ENCODE measurements at regions not wholly inside any gene's neighbourhood (a gene's known extent, or its start where the extent isn't known, plus 50 kb on each side); places are given as distances from the start of the nearest gene placed in this dataset.

- H3K36me3 Mint-ChIP-seq (ENCODE audit: insufficient read depth, unreplicated experiment) = no peaks in the 10 kb centered on the region
- Histone ChIP-seq H3K9me3 (no peaks in the 10 kb centered on the region), H3K27me3 (replicated peaks; ENCODE audit: control insufficient read depth, insufficient read depth, low read length) (no peaks in the 10 kb centered on the region), H3K4me3 (ENCODE audit: low read depth, low read length) (no peak overlapping the region), H3K4me1 (peaks cover 9% of the 10 kb centered on the region), H3K36me3 (ENCODE audit: control insufficient read depth, insufficient read depth, low read length) (no peaks in the 10 kb centered on the region)
- H3K4me3 Mint-ChIP-seq (ENCODE audit: unreplicated experiment) = no peak overlapping the region
- DNase-seq = no peak
- TF ChIP-seq, protein P1, sequence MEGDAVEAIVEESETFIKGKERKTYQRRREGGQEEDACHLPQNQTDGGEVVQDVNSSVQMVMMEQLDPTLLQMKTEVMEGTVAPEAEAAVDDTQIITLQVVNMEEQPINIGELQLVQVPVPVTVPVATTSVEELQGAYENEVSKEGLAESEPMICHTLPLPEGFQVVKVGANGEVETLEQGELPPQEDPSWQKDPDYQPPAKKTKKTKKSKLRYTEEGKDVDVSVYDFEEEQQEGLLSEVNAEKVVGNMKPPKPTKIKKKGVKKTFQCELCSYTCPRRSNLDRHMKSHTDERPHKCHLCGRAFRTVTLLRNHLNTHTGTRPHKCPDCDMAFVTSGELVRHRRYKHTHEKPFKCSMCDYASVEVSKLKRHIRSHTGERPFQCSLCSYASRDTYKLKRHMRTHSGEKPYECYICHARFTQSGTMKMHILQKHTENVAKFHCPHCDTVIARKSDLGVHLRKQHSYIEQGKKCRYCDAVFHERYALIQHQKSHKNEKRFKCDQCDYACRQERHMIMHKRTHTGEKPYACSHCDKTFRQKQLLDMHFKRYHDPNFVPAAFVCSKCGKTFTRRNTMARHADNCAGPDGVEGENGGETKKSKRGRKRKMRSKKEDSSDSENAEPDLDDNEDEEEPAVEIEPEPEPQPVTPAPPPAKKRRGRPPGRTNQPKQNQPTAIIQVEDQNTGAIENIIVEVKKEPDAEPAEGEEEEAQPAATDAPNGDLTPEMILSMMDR (IDR thresholded peaks at IDR 0.05; ENCODE audit: insufficient read depth in 1 of 2, low read depth in 1 of 2, low read length in 1 of 2, severe bottlenecking in 1 of 2, unreplicated experiment in 1 of 2) = no peak
- intact Hi-C loops (cut with micrococcal nuclease; ENCODE audit: unreplicated experiment) = no loop called here
- no TSS peak for BruUV-seq (replicated peaks)
- no peaks in the 10 kb centered on the region for H3K9me3 Mint-ChIP-seq (ENCODE audit: unreplicated experiment)
- no peak overlapping the region for H3K27ac Mint-ChIP-seq (ENCODE audit: unreplicated experiment)
- peaks cover 7% of the 10 kb centered on the region for H3K27me3 Mint-ChIP-seq (ENCODE audit: insufficient read depth, unreplicated experiment)
- POLR2A ChIA-PET = no interaction called here
- peaks cover 6% of the 10 kb centered on the region for H3K4me1 Mint-ChIP-seq (ENCODE audit: low read depth, unreplicated experiment)
- CTCF ChIA-PET = no interaction called here
These were observed 112.4 kb downstream of the CD47 start for GRCh38 chr3:107978131-107979055.

- H3K36me3 ChIP-seq (ENCODE audit: control insufficient read depth, insufficient read depth, low read length) = no peaks in the 10 kb centered on the region
- H3K4me1 ChIP-seq = peaks cover 9% of the 10 kb centered on the region
- Mint-ChIP-seq H3K27ac (ENCODE audit: unreplicated experiment) (no peak overlapping the region), H3K9me3 (ENCODE audit: unreplicated experiment) (no peaks in the 10 kb centered on the region), H3K4me1 (ENCODE audit: low read depth, unreplicated experiment) (peaks cover 6% of the 10 kb centered on the region), H3K27me3 (ENCODE audit: insufficient read depth, unreplicated experiment) (peaks cover 8% of the 10 kb centered on the region), H3K36me3 (ENCODE audit: insufficient read depth, unreplicated experiment) (no peaks in the 10 kb centered on the region), H3K4me3 (ENCODE audit: unreplicated experiment) (no peak overlapping the region)
- no TSS peak for BruUV-seq (replicated peaks)
- TF ChIP-seq, protein P1 (IDR thresholded peaks at IDR 0.05; ENCODE audit: insufficient read depth in 1 of 2, low read depth in 1 of 2, low read length in 1 of 2, severe bottlenecking in 1 of 2, unreplicated experiment in 1 of 2) = no peak
- ChIA-PET CTCF (no interaction called here), POLR2A (no interaction called here)
- no peak for DNase-seq
- no peaks in the 10 kb centered on the region for H3K9me3 ChIP-seq
- intact Hi-C loops (cut with micrococcal nuclease; ENCODE audit: unreplicated experiment) = no loop called here
- H3K4me3 ChIP-seq (ENCODE audit: low read depth, low read length) = no peak overlapping the region
- H3K27me3 ChIP-seq (replicated peaks; ENCODE audit: control insufficient read depth, insufficient read depth, low read length) = no peaks in the 10 kb centered on the region
These were observed 113.4 kb downstream of the CD47 start for GRCh38 chr3:107977221-107978130.

DNA sequence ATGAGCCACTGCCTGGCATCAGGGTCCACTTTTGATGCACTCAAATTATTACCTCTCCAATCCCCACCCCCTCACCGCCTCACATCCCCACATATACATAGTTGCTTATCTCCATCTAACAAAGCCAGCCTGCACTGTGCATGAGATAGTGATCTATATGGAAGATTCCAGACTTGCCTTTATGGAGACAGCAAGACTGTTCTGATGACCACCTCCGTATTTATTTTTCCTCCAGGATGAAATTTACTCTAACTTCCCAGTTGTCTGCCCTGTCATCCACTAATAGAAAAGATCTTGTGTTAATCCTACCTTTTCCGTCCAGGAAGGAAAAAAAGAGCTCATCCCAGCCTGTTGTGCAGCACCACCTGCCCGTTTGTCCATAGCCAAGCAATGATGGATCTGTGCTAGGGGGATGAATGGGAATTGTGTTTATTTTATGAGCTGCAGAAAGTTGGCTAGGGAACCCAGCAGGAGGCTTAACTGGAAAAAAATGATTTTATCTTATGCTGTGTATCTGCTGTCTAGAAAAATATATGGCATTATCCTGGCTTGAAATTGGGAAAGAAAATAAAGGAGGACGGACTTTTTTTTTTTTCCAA lies 114.5 kb downstream of the CD47 start:
- CTCF ChIA-PET = interaction anchor here (0.5 kb wide), 1 partner anchor 165 kb away, joined by 3 read pairs; no protein-coding TSS in a partner anchor
- no TSS peak for BruUV-seq (replicated peaks)
- TF ChIP-seq, protein P1 (IDR thresholded peaks at IDR 0.05; ENCODE audit: insufficient read depth in 1 of 2, low read depth in 1 of 2, low read length in 1 of 2, severe bottlenecking in 1 of 2, unreplicated experiment in 1 of 2) = no peak
- Histone ChIP-seq H3K27me3 (replicated peaks; ENCODE audit: control insufficient read depth, insufficient read depth, low read length) (no peaks in the 10 kb centered on the region), H3K36me3 (ENCODE audit: control insufficient read depth, insufficient read depth, low read length) (no peaks in the 10 kb centered on the region), H3K9me3 (no peaks in the 10 kb centered on the region), H3K4me1 (no peaks in the 10 kb centered on the region; the same call in 1 of the 2 replicates), H3K4me3 (ENCODE audit: low read depth, low read length) (no peak overlapping the region)
- H3K9me3 Mint-ChIP-seq (ENCODE audit: unreplicated experiment) = no peaks in the 10 kb centered on the region
- POLR2A ChIA-PET = no interaction called here
- no peak for DNase-seq
- H3K27ac Mint-ChIP-seq (ENCODE audit: unreplicated experiment) = no peak overlapping the region
- no peaks in the 10 kb centered on the region for H3K36me3 Mint-ChIP-seq (ENCODE audit: insufficient read depth, unreplicated experiment)
- no peak overlapping the region for H3K4me3 Mint-ChIP-seq (ENCODE audit: unreplicated experiment)
- H3K27me3 Mint-ChIP-seq (ENCODE audit: insufficient read depth, unreplicated experiment) = peaks cover 8% of the 10 kb centered on the region
- no peaks in the 10 kb centered on the region for H3K4me1 Mint-ChIP-seq (ENCODE audit: low read depth, unreplicated experiment)
- intact Hi-C loops (cut with micrococcal nuclease; ENCODE audit: unreplicated experiment) = no loop called here
